CD4-positive, alpha-beta T cell (primary cell): ENCODE measurements at regions not wholly inside any gene's neighbourhood (a gene's known extent, or its start where the extent isn't known, plus 50 kb on each side); places are given as distances from the start of the nearest gene placed in this dataset.
"Not testable (repeated sequence)": the region's sequence is repeated elsewhere in the genome, so short reads cannot be mapped to it uniquely, and the experiment has no call there.

Experiments
- ATAC-seq: fragments of 200-7000 bp; cut with Tn5 transposase; one replicate; pipeline ENCODE4 v1.10.0; 2022; ENCODE audit warnings: mild to moderate bottlenecking; ENCODE audit not compliant: poor library complexity
- CTCF ChIA-PET: fragments of 350-600 bp; sonication (Branson Sonifier 250); formaldehyde crosslinking; loops from one replicate; lab custom pipeline; 2021; ENCODE audit warnings: antibody characterized with exemption, inconsistent platforms; lab: Charles Lee
- POLR2A ChIA-PET: fragments of 350-600 bp; sonication (Branson Sonifier 250); formaldehyde crosslinking; loops from one replicate; lab custom pipeline; 2021; ENCODE audit warnings: antibody characterized with exemption, inconsistent platforms; lab: Charles Lee
- DNase-seq, 14 experiments: peaks; one replicate each; pipeline ENCODE4 v3.0.0-alpha.2; 2013 to 2020; ENCODE audit warnings: mixed read lengths in 2 of 14
- H3K27ac ChIP-seq, 2 donors: one replicate each; pipeline versions ENCODE4 v1.5.1 to v1.7.0; 2013; ENCODE audit warnings: low read length in 2 of 2, low read depth in 1 of 2, mild to moderate bottlenecking in 1 of 2
- H3K27me3 ChIP-seq, 2 experiments: 1 replicate in 1 of 2; 2 replicates in 1 of 2; pipeline versions ENCODE4 v1.6.1 to v1.7.0; 2013; ENCODE audit warnings: low read length in 2 of 2, control low read depth in 1 of 2, mild to moderate bottlenecking in 1 of 2, moderate library complexity in 1 of 2; ENCODE audit not compliant: insufficient read depth in 2 of 2, control insufficient read depth in 1 of 2
- H3K36me3 ChIP-seq: one replicate; pipeline ENCODE4 v1.6.1; 2013; ENCODE audit warnings: low read length, control low read depth; ENCODE audit not compliant: insufficient read depth
- H3K4me1 ChIP-seq: one replicate; pipeline ENCODE4 v1.6.1; 2013; ENCODE audit warnings: low read length, control low read depth; ENCODE audit not compliant: insufficient read depth
- H3K4me3 ChIP-seq: one replicate; pipeline ENCODE4 v1.5.1; 2013; ENCODE audit warnings: mild to moderate bottlenecking, low read length, moderate library complexity
- H3K9me3 ChIP-seq, 2 experiments: 1 replicate in 1 of 2; 2 replicates in 1 of 2; pipeline versions ENCODE4 v1.6.1 to v1.7.0; 2013; ENCODE audit warnings: low read length in 2 of 2, mild to moderate bottlenecking in 2 of 2, control low read depth in 1 of 2, moderate library complexity in 1 of 2; ENCODE audit not compliant: control insufficient read depth in 1 of 2, insufficient read depth in 1 of 2
- H3K27ac Mint-ChIP-seq: one replicate; pipeline ENCODE4 v1.8.0; 2020; ENCODE audit warnings: mixed read lengths
- H3K27me3 Mint-ChIP-seq: one replicate; pipeline ENCODE4 v1.8.0; 2021; ENCODE audit warnings: mixed read lengths
- H3K36me3 Mint-ChIP-seq: one replicate; pipeline ENCODE4 v1.8.0; 2021; ENCODE audit warnings: low read depth, mixed read lengths
- H3K4me1 Mint-ChIP-seq: one replicate; pipeline ENCODE4 v1.8.0; 2021; ENCODE audit warnings: low read depth, mixed read lengths
- H3K4me3 Mint-ChIP-seq: one replicate; pipeline ENCODE4 v1.8.0; 2020; ENCODE audit warnings: mild to moderate bottlenecking, mixed read lengths
- H3K9me3 Mint-ChIP-seq: one replicate; pipeline ENCODE4 v1.8.0; 2020; ENCODE audit warnings: mixed read lengths
- intact Hi-C, 2 experiments: fragments of 100-400 bp; cut with DNase I in 1 of 2; cut with micrococcal nuclease in 1 of 2; formaldehyde crosslinking; loops; one replicate each; pipeline versions ENCODE4 v1.15.1 to v1.9.0; 2023 to 2025; cut with DNase I, micrococcal nuclease
- TF ChIP-seq, protein P1 (sequence below): fragments of 200-600 bp; IDR thresholded peaks from one replicate; pipeline ENCODE4 v1.8.0; 2022; ENCODE audit warnings: antibody characterized with exemption, mild to moderate bottlenecking

DNA sequence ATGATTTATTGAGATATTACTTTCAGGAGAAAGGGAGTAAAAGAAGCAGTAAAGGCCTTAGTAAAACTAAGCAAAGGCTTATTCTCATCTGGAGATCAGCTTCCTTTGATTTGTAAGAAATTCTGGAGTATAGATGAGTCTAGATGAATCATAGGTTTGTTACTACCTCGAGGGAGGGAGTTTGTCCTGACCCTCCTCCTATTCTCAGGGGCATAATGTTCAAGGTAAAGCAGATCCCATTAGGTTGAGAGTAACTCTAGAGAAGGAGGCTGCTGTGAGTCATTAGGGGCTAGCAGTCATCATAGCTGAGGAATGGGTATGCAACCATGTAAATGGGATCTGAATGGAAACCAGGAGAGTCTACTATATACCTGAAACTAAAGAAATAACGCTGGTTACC lies 155.5 kb upstream of the MOCS2 start:
- Mint-ChIP-seq H3K36me3 (no peaks in the 10 kb centered on the region), H3K4me3 (no peak overlapping the region), H3K27me3 (peaks cover 12% of the 10 kb centered on the region), H3K9me3 (no peaks in the 10 kb centered on the region), H3K27ac (no peak overlapping the region), H3K4me1 (no peaks in the 10 kb centered on the region)
- ATAC-seq = no peak
- H3K4me1 ChIP-seq = no peaks in the 10 kb centered on the region
- H3K27ac ChIP-seq = no peak overlapping the region
- no peaks in the 10 kb centered on the region for H3K9me3 ChIP-seq
- intact Hi-C loops = no loop called here
- ChIA-PET POLR2A (interaction anchor here (0.8 kb wide), 1 partner anchor 105 kb away, joined by 3 read pairs; no protein-coding TSS in a partner anchor), CTCF (no interaction called here)
- no peaks in the 10 kb centered on the region for H3K36me3 ChIP-seq
- DNase-seq = no peak
- TF ChIP-seq, protein P1, sequence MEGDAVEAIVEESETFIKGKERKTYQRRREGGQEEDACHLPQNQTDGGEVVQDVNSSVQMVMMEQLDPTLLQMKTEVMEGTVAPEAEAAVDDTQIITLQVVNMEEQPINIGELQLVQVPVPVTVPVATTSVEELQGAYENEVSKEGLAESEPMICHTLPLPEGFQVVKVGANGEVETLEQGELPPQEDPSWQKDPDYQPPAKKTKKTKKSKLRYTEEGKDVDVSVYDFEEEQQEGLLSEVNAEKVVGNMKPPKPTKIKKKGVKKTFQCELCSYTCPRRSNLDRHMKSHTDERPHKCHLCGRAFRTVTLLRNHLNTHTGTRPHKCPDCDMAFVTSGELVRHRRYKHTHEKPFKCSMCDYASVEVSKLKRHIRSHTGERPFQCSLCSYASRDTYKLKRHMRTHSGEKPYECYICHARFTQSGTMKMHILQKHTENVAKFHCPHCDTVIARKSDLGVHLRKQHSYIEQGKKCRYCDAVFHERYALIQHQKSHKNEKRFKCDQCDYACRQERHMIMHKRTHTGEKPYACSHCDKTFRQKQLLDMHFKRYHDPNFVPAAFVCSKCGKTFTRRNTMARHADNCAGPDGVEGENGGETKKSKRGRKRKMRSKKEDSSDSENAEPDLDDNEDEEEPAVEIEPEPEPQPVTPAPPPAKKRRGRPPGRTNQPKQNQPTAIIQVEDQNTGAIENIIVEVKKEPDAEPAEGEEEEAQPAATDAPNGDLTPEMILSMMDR = no peak
- no peak overlapping the region for H3K4me3 ChIP-seq
- H3K27me3 ChIP-seq = peaks cover 4 to 5% of the 10 kb centered on the region in 2 experiments

DNA sequence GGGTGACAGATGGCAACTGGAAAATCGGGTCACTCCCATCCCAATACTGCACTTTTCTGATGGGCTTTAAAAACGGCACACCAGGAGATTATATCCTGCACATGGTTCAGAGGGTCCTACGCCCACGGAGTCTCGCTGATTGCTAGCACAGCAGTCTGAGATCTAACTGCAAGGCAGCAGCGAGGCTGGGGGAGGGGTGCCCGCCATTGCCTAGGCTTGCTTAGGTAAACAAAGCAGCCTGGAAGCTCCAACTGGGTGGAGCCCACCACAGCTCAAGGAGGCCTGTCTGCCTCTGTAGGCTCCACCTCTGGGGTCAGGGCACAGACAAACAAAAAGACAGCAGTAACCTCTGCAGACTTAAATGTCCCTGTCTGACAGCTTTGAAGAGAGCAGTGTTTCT lies 158.7 kb upstream of the MOCS2 start:
- H3K4me3 Mint-ChIP-seq, POLR2A ChIA-PET, H3K27ac ChIP-seq, DNase-seq, CTCF ChIA-PET, H3K9me3 Mint-ChIP-seq, H3K36me3 ChIP-seq, H3K9me3 ChIP-seq, H3K36me3 Mint-ChIP-seq, H3K4me1 ChIP-seq, intact Hi-C loops, H3K27ac Mint-ChIP-seq, H3K4me3 ChIP-seq, H3K4me1 Mint-ChIP-seq, H3K27me3 ChIP-seq, ATAC-seq: not testable (repeated sequence)
- H3K27me3 Mint-ChIP-seq = peaks cover 11% of the 10 kb centered on the region

DNA sequence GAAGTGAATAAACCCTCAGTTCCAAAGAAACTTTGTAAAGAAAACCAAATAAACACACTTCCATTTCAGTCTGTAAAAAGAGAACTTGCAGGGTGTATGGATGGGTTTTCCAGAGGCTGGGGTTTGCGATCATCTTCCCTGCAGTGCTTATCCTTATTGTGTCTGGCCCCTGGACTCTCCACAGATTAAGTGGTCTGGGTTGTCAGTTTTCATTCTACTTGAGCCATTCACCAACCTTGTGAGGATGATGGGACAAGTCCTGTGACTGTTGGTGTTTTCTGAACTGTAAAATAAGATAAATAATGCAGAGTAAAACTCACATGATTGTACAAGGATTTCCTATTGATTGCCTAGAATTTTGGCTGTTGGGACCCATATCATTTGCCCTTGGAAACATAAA lies 166.1 kb upstream of the MOCS2 start:
- H3K4me1 Mint-ChIP-seq = no peaks in the 10 kb centered on the region
- H3K36me3 ChIP-seq = no peaks in the 10 kb centered on the region
- H3K27me3 ChIP-seq = no peaks in the 10 kb centered on the region
- no peaks in the 10 kb centered on the region for H3K36me3 Mint-ChIP-seq
- H3K27me3 Mint-ChIP-seq = no peaks in the 10 kb centered on the region
- ChIA-PET POLR2A (no interaction called here), CTCF (no interaction called here)
- intact Hi-C loops = no loop called here
- no peaks in the 10 kb centered on the region for H3K4me1 ChIP-seq
- H3K9me3 ChIP-seq = no peaks in the 10 kb centered on the region
- TF ChIP-seq, protein P1 = no peak
- H3K4me3 ChIP-seq = no peak overlapping the region
- no peak for DNase-seq
- H3K4me3 Mint-ChIP-seq = no peak overlapping the region
- H3K27ac ChIP-seq = no peak overlapping the region
- no peak for ATAC-seq
- H3K27ac Mint-ChIP-seq = no peak overlapping the region
- H3K9me3 Mint-ChIP-seq = peaks cover 5% of the 10 kb centered on the region

DNA sequence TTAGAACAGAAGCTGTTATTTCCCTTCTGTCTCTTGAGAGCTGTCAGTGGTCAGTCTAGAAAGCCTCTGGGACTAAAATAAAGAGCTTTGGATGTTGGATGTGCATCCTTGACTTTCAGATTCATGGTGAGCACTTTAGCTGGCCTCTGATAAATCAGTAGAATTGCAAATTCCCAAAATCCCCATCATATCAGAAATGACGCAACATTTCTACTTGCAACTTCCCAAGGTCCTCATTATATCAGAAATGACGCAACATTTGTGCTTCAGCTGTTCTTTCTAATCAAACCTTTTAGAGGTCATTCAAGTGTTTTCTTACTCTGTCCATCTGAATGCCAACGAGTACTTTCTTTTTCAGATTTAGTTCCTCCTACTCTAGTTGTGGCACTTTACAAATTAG lies 167.3 kb upstream of the MOCS2 start:
- H3K9me3 ChIP-seq = no peaks in the 10 kb centered on the region
- intact Hi-C loops = no loop called here
- TF ChIP-seq, protein P1 = no peak
- ChIA-PET POLR2A (no interaction called here), CTCF (no interaction called here)
- ATAC-seq (no peak), DNase-seq (no peak)
- no peaks in the 10 kb centered on the region for H3K36me3 Mint-ChIP-seq
- H3K4me3 Mint-ChIP-seq = no peak overlapping the region
- H3K4me1 Mint-ChIP-seq = no peaks in the 10 kb centered on the region
- H3K27ac ChIP-seq = no peak overlapping the region
- H3K27me3 ChIP-seq = no peaks in the 10 kb centered on the region
- H3K27me3 Mint-ChIP-seq = no peaks in the 10 kb centered on the region
- H3K4me1 ChIP-seq = no peaks in the 10 kb centered on the region
- no peak overlapping the region for H3K4me3 ChIP-seq
- no peak overlapping the region for H3K27ac Mint-ChIP-seq
- no peaks in the 10 kb centered on the region for H3K36me3 ChIP-seq
- peaks cover 5% of the 10 kb centered on the region for H3K9me3 Mint-ChIP-seq
